ENCODE measurements at regions not wholly inside any gene's neighbourhood (a gene's known extent, or its start where the extent isn't known, plus 50 kb on each side); places are given as distances from the start of the nearest gene placed in this dataset.

- no peaks in the 10 kb centered on the region for H3K4me1 ChIP-seq (ENCODE audit: control insufficient read depth, extremely low read depth, insufficient read depth, low read length)
- no peaks in the 10 kb centered on the region for H3K9me3 ChIP-seq (ENCODE audit: control insufficient read depth, insufficient read depth, low read depth, low read length)
- TF ChIP-seq CTCF (conservative IDR thresholded peaks at IDR 0.05 in 1 of 2, IDR thresholded peaks at IDR 0.05 in 1 of 2; ENCODE audit: low read depth in 1 of 2, low read length in 2 of 2) (no peak), EZH2 (IDR thresholded peaks at IDR 0.05; ENCODE audit: low read length, missing control alignments) (no peak)
- no peak overlapping the region for H3K4me2 ChIP-seq (ENCODE audit: extremely low read depth, insufficient read depth, low read length)
- no peaks in the 10 kb centered on the region for H3K79me2 ChIP-seq (ENCODE audit: control insufficient read depth, insufficient read depth, low read length)
- H3K4me3 ChIP-seq (replicated peaks in 1 of 4; ENCODE audit: control extremely low read depth in 1 of 4, insufficient read depth in 1 of 4, low read depth in 3 of 4, low read length in 4 of 4), result no peak overlapping the region
- no peak overlapping the region for H2AFZ ChIP-seq (ENCODE audit: low read length)
- no peak overlapping the region for H3K27ac ChIP-seq (ENCODE audit: insufficient read depth, low read length)
- no peak overlapping the region for H3K9ac ChIP-seq (ENCODE audit: insufficient read depth, low read length)
- H4K20me1 ChIP-seq (ENCODE audit: control insufficient read depth, extremely low read depth, insufficient read depth, low read length), result no peaks in the 10 kb centered on the region
- no peaks in the 10 kb centered on the region for H3K36me3 ChIP-seq (ENCODE audit: control insufficient read depth, insufficient read depth, low read length)
- DNase-seq (ENCODE audit: low read depth in 2 of 2), result no peak
- no peaks in the 10 kb centered on the region for H3K27me3 ChIP-seq (ENCODE audit: control insufficient read depth, insufficient read depth, low read length)
Observed at GRCh38 chr12:70180130-70180529, 63.1 kb upstream of the CNOT2 start.

GRCh38 chr12:70185301-70185700, 57.9 kb upstream of the CNOT2 start:
- Histone ChIP-seq H3K9me3 (ENCODE audit: control insufficient read depth, insufficient read depth, low read depth, low read length) (no peaks in the 10 kb centered on the region), H3K79me2 (ENCODE audit: control insufficient read depth, insufficient read depth, low read length) (no peaks in the 10 kb centered on the region), H4K20me1 (ENCODE audit: control insufficient read depth, extremely low read depth, insufficient read depth, low read length) (no peaks in the 10 kb centered on the region), H3K9ac (ENCODE audit: insufficient read depth, low read length) (no peak overlapping the region), H3K4me1 (ENCODE audit: control insufficient read depth, extremely low read depth, insufficient read depth, low read length) (no peaks in the 10 kb centered on the region), H3K27ac (ENCODE audit: insufficient read depth, low read length) (no peak overlapping the region), H3K27me3 (ENCODE audit: control insufficient read depth, insufficient read depth, low read length) (no peaks in the 10 kb centered on the region), H2AFZ (ENCODE audit: low read length) (no peak overlapping the region), H3K36me3 (ENCODE audit: control insufficient read depth, insufficient read depth, low read length) (no peaks in the 10 kb centered on the region), H3K4me2 (ENCODE audit: extremely low read depth, insufficient read depth, low read length) (no peak overlapping the region), H3K4me3 (replicated peaks in 1 of 4; ENCODE audit: control extremely low read depth in 1 of 4, insufficient read depth in 1 of 4, low read depth in 3 of 4, low read length in 4 of 4) (no peak overlapping the region)
- DNase-seq (ENCODE audit: low read depth in 2 of 2), result no peak
- TF ChIP-seq EZH2 (IDR thresholded peaks at IDR 0.05; ENCODE audit: low read length, missing control alignments) (no peak), CTCF (conservative IDR thresholded peaks at IDR 0.05 in 1 of 2, IDR thresholded peaks at IDR 0.05 in 1 of 2; ENCODE audit: low read depth in 1 of 2, low read length in 2 of 2) (no peak)

- no peak overlapping the region for H2AFZ ChIP-seq (ENCODE audit: low read length)
- no peak for TF ChIP-seq EZH2 (IDR thresholded peaks at IDR 0.05; ENCODE audit: low read length, missing control alignments)
- TF ChIP-seq CTCF (conservative IDR thresholded peaks at IDR 0.05 in 1 of 2, IDR thresholded peaks at IDR 0.05 in 1 of 2; ENCODE audit: low read depth in 1 of 2, low read length in 2 of 2), result no peak
- H3K36me3 ChIP-seq (ENCODE audit: control insufficient read depth, insufficient read depth, low read length), result no peaks in the 10 kb centered on the region
- no peaks in the 10 kb centered on the region for H3K4me1 ChIP-seq (ENCODE audit: control insufficient read depth, extremely low read depth, insufficient read depth, low read length)
- H3K27me3 ChIP-seq (ENCODE audit: control insufficient read depth, insufficient read depth, low read length), result no peaks in the 10 kb centered on the region
- H3K4me2 ChIP-seq (ENCODE audit: extremely low read depth, insufficient read depth, low read length), result no peak overlapping the region
- no peaks in the 10 kb centered on the region for H3K9me3 ChIP-seq (ENCODE audit: control insufficient read depth, insufficient read depth, low read depth, low read length)
- no peaks in the 10 kb centered on the region for H4K20me1 ChIP-seq (ENCODE audit: control insufficient read depth, extremely low read depth, insufficient read depth, low read length)
- H3K27ac ChIP-seq (ENCODE audit: insufficient read depth, low read length), result no peak overlapping the region
- H3K9ac ChIP-seq (ENCODE audit: insufficient read depth, low read length), result no peak overlapping the region
- H3K79me2 ChIP-seq (ENCODE audit: control insufficient read depth, insufficient read depth, low read length), result no peaks in the 10 kb centered on the region
- no peak for DNase-seq (ENCODE audit: low read depth in 2 of 2)
- H3K4me3 ChIP-seq (replicated peaks in 1 of 4; ENCODE audit: control extremely low read depth in 1 of 4, insufficient read depth in 1 of 4, low read depth in 3 of 4, low read length in 4 of 4), result no peak overlapping the region
Observed at GRCh38 chr12:70186436-70186835, 56.8 kb upstream of the CNOT2 start.

Measured in fibroblast of lung (primary cell).